GM21723 (cell line): ENCODE measurements at regions not wholly inside any gene's neighbourhood (a gene's known extent, or its start where the extent isn't known, plus 50 kb on each side); places are given as distances from the start of the nearest gene placed in this dataset.
"Not testable (repeated sequence)": the region's sequence is repeated elsewhere in the genome, so short reads cannot be mapped to it uniquely, and the experiment has no call there.

Experiments used
- ATAC-seq: cut with Tn5 transposase; IDR thresholded peaks from one replicate; pipeline ENCODE4 v1.9.1; 2021; ENCODE audit warnings: mild to moderate bottlenecking, moderate library complexity; ENCODE audit not compliant: unreplicated experiment

- ATAC-seq, result no peak
Measured at GRCh38 chr3:75118779-75119178, 504.3 kb upstream of the CNTN3 start.

DNA sequence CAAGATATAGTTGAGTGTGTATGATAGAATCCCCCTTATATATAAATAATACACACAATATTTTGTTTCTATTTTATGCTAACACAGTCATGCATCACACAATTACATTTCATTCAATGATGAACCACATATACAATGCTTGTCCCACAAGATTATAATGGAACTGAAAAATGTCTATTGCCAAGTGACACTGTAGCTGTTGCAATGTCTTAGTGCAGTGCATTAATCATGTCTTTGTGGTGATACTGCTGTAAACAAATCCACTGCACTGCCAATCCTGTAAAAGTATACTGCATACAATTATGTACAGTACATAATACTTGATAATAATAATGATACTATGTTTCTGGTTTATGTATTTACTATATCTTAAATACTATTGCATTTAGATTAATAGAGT, 512.1 kb upstream of the CNTN3 start:
- no peak for ATAC-seq

DNA sequence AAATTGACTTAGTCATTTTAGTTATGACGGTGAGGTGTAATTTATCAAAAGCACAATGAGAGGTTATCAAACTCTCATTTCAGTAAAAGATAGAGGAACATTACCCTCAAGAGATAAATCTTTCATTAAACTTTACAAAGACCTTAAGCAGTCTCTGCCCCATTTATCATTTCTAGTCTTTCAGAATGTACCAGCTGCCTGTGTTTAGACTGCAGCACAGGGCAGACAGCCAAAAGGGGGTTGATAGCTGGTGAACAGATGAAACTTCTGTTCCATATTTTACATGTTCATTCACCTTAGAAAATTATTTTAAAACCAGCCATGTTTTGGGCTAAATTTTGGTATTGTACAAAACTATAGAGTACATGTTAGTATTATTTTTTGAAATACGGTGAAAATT, 514.6 kb upstream of the CNTN3 start:
- ATAC-seq, result no peak

- ATAC-seq, result no peak
Measured at GRCh38 chr3:75136100-75136897, 521.8 kb upstream of the CNTN3 start.

- no peak for ATAC-seq
Measured at GRCh38 chr3:75138345-75138744, 523.9 kb upstream of the CNTN3 start.

DNA sequence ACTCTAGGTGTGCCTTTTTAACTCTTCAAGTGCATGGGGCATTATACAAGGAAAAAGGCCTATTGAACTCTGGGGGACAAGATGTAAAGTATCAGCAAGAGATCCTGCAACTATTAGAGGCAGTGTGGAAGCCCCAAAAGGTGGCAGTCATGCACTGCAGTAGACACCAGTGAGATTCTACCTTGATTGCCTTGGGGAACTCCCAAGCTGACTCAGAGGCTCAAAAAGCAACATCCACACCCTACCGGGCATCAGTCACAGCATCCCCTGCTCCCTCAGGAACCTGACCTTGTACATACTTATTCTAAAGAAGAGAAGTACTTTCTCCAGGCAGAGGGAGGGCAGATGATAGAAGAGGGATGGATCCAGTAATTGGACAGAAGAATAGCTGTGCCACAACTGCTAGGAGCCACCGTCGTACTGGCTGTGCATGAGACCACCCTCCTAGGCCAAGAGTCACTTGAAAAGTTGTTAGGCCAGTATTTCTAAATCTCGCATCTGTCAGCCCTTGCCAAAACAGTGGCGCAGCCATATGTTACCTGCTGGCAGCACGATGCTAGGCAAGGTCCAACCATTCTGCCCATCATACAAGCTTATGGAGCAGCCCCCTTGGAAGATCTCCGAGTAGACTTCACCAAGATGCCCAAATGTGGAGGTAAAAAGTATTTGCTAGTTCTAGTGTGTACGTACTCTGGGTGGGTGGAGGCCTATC, 523.1 kb upstream of the FRG2C start:
- no peak for ATAC-seq

- no peak for ATAC-seq
Measured at GRCh38 chr3:75144406-75144805, 519.7 kb upstream of the FRG2C start.

DNA sequence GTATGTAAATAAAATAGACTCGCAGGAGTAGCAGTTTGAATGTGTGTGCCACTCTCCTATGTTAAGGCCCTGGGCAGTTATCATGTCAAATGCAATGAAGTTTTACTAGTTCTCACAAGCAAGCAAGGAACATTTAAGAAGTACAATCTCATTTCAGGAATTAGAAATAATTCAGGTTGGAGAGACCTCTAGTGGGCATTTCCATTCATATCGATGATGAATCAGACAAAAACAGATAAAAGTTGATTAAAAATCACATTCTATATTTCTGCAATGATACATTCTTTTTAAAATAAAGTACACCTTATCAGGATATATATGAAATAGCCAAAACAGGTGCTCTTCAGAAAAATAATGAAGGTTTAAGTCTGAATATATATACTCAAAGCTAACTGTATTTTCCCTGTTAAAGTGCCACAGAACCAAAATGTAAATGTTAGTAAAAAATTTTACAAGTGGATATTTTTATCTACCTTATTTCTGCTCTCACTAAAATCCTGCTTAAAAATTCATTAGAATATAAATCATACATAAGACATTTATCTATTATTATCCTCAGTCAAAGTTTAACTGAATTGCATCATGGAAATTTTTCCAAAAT, 492.4 kb upstream of the FRG2C start:
- ATAC-seq, result no peak

DNA sequence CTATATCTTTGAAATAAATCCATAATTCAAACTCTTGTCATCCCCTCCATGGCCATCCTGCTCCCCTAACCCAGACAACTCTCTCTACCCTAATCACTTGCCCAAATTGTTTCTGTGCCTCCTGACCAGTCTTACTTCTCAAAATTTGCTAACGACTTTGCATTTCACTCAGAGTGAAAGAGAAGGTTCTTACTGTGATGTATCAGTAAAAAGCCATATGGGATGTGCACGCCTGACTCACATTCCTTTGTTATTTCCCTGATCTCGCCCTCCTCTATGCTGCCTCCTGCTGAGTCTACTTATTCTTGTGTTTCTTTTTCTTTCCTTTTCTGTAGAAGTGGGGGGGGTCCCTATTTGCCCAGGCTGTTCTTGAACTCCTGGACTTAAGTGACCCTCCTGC, 487.2 kb upstream of the FRG2C start:
- ATAC-seq, result no peak

DNA sequence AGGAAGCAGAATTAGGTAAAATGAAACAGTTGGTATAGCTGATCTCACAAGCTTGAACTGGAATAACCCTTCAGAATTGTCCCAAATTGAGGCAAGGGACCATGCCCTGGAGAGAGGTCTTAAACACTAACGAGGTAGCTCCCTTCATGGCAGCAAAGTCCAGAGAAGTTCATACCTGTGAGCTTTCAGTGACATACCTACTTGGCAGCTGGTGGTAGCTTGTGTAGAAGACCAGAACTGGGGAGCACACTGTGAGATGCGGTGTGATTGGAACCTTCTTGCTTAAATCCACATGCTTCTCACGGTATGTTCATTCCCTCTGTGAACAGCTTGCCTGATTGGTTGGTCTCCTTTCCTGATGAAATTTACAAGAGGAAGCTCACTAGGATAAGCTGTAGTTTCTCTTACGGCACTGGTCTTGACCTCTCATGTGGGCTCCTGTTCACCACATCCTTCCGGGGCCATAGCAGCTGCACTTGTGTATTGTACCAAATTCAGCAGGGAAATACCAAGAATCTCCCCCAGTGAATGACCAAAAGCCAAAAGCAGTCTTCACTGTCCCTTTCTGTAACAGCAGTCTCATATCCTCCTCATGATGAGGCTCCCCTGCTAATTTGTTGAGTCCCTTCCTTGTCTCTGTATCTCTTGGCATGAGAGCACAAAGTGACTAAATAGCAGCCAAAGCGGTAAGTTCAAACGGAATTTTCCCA, 483.7 kb upstream of the FRG2C start:
- no peak for ATAC-seq

DNA sequence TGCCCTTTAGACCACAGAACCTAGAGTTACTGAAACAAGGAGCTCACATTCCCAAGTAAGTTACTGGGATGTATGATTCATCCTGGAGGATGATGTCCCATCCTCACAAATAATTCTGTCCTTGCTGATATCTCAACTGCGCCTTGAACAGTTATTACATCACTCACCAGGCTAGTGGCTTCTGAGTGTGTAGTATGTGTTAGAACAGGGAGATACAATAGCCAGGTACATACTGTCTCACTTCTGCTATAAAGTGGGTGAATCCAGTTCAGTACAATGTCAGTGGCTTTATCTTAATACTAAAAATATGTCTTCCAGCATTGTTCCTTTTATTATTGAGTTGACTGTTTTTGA, 483.2 kb upstream of the FRG2C start:
- ATAC-seq, result no peak

DNA sequence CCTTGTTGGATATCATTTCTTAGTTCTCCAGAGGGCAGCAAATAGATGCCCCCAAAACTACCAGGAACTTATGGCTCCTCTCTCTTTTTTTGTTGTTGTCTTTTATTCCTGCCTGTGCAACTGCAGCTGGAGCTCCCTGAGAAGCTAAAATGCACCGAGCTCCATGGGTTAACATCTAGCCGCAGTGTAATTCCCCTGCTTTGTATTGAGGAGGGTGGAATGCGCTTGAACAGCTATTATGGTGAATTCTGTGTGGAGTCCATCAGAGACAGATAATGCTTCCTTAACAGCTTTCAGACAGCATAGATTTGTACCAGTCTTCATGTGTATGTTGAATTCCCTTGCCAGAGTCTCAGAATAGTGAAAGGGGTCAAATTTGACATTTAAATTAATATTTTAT, 475.2 kb upstream of the FRG2C start:
- no peak for ATAC-seq

DNA sequence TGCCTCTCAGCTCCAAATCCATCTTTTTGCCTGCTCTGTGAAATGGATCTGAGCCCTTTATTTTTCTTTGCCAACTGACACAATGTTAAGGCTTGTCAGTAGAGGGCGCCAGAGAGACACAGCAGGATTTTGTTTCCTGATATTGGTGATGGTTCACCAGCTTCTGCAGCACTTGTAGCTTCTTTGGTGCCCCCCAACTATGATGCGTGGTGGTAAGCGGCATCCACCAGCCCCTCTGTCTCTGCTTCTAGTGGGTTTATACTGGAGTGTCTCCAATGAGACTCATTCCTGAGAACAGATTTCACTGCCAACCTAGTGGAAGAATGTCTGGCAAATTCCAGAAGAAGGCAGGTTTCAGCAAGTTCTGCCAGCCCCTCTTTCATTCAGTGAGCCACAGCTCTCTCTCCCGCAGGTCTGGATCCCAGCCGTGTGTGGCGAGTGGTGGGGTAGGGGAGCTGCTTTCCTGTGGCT, 471.9 kb upstream of the FRG2C start:
- ATAC-seq, result peak; percentile 83

DNA sequence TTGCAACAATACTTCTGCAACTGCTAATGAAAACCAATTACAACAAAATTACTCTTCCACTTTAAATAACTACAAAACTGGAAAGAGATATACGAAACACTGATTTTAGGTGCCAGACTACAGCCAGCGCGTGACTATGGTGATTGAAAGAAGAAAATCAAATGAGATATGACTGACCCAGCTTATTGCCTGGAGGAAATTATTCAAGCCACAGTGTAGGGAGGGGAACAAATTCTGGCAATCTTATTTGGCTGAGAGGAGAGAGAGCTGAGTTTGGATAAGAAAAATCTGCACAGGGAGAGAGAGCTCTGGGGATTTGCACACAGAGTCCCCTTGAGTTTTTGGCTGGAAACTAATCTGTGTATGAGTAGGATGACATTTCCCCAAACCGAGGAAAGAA, 470.3 kb upstream of the FRG2C start:
- no peak for ATAC-seq

- not testable (repeated sequence) for ATAC-seq
Measured at GRCh38 chr3:75214332-75214731, 449.8 kb upstream of the FRG2C start.

GRCh38 chr3:75218577-75218976, 445.6 kb upstream of the FRG2C start:
- no peak for ATAC-seq

DNA sequence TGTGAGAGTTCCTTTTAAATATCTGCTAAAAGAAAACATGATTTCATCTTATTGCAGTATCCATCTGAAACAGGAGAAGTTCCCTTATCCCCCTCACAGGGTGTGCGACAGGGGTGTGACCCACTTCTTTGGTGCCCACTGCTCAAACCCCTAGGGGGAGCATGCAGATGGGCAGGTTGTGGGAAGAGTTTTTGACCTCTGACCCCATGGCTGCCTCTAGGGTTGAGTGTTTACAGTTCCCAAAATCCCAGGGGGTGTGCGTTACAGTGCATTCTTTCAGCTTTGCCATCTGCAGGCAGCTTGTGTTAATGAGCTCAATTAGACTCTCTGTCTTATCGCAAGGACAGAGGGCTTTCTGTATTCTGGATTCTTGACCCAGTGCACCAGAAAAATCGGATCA, 443.2 kb upstream of the FRG2C start:
- ATAC-seq, result no peak

DNA sequence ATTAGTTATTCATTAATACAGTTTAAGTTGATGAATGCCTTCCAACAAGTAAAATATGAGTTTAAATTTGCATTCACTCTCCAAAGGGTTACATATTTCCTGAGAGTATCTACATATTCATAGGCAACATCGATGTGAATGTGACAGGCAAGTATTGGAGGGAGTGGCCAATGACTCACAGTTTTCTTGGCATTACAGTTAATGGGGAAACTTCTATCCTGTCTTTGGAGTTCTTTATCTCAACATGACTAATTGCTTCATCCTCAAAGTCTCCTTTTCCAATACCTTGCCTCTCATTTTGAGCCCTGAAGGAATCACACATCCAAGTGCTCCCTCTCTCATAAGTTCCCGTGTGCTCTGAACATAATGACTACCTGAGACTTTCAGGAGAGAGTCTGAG, 439.7 kb upstream of the FRG2C start:
- no peak for ATAC-seq

- ATAC-seq, result no peak
Measured at GRCh38 chr3:75232216-75232615, 431.9 kb upstream of the FRG2C start.

DNA sequence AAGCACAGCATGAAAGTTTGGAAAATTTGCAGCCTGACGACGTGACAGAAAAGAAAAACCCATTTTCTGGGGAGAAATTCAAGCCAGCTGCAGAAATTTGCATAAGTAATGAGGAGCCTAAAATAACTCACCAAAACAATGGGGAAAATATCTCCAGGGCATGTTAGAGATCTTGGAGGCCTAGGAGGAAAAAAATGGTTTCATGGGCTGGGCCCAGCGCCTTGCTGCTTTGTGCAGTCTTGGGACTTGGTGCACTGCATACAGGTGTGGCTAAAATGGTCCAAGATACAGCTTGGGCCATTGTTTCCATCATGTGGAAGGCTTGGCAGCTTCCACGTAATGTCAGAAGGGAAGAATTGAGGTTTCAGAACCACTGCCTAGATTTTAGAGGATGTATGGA, 428.5 kb upstream of the FRG2C start:
- no peak for ATAC-seq

- ATAC-seq, result no peak
Measured at GRCh38 chr3:75237053-75237452, 427.1 kb upstream of the FRG2C start.
